ENCODE measurements at regions not wholly inside any gene's neighbourhood (a gene's known extent, or its start where the extent isn't known, plus 50 kb on each side); places are given as distances from the start of the nearest gene placed in this dataset.

DNA sequence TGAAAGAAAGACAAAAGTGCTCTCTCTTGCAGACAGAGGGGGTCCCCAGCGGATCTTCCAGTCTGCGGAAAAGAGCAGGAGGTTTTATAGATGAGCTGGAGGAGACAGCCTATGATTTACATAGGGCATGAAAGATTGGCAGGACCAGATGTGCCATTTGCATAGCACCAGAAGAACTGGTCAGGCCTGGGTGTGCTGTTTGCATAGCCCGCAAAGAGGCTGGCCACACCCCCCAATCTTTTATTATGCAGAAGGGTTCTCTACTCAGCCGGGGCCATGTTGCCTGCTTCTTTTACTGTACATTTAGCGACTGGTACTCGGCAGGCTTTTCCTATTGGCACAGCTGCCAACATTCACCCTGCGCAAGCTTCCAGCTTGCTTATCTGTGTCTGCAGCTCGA, 317.6 kb downstream of the GALR1 start:
- in situ Hi-C loops (cut with HindIII; ENCODE audit: extremely low pct_ligation_motif_present, low pct_unique_long_range_greater_than_20kb) = no loop called here
- WGBS (ENCODE audit: low lambda C conversion rate) = 42% methylated on average over 8 of the region's 8 CpGs

More for the DNA sequence above, 317.6 kb downstream of the GALR1 start:
- no peaks in the 10 kb centered on the region for H4K20me1 ChIP-seq (ENCODE audit: insufficient read depth, low read length)
- no peak for TF ChIP-seq ZNF562 (CRISPR knock-in tag; IDR thresholded peaks at IDR 0.05; ENCODE audit: borderline replicate concordance)
- no peak for TF ChIP-seq NBN (conservative IDR thresholded peaks at IDR 0.05)
- TF ChIP-seq JUN (CRISPR knock-in tag; IDR thresholded peaks at IDR 0.05) = no peak
- no peak for TF ChIP-seq MTF2 (CRISPR knock-in tag; IDR thresholded peaks at IDR 0.05; ENCODE audit: borderline replicate concordance)
- TF ChIP-seq, protein P1, sequence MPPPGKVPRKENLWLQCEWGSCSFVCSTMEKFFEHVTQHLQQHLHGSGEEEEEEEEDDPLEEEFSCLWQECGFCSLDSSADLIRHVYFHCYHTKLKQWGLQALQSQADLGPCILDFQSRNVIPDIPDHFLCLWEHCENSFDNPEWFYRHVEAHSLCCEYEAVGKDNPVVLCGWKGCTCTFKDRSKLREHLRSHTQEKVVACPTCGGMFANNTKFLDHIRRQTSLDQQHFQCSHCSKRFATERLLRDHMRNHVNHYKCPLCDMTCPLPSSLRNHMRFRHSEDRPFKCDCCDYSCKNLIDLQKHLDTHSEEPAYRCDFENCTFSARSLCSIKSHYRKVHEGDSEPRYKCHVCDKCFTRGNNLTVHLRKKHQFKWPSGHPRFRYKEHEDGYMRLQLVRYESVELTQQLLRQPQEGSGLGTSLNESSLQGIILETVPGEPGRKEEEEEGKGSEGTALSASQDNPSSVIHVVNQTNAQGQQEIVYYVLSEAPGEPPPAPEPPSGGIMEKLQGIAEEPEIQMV (CRISPR knock-in tag; IDR thresholded peaks at IDR 0.05; ENCODE audit: low read depth) = no peak
- TF ChIP-seq ZNF549 (CRISPR knock-in tag; IDR thresholded peaks at IDR 0.05) = no peak
- TF ChIP-seq, protein P2, sequence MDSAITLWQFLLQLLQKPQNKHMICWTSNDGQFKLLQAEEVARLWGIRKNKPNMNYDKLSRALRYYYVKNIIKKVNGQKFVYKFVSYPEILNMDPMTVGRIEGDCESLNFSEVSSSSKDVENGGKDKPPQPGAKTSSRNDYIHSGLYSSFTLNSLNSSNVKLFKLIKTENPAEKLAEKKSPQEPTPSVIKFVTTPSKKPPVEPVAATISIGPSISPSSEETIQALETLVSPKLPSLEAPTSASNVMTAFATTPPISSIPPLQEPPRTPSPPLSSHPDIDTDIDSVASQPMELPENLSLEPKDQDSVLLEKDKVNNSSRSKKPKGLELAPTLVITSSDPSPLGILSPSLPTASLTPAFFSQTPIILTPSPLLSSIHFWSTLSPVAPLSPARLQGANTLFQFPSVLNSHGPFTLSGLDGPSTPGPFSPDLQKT (CRISPR knock-in tag; IDR thresholded peaks at IDR 0.05; ENCODE audit: borderline replicate concordance) = no peak
- TF ChIP-seq ZNF263 (CRISPR knock-in tag; IDR thresholded peaks at IDR 0.05) = no peak
- no peak for TF ChIP-seq IRX3 (CRISPR knock-in tag; IDR thresholded peaks at IDR 0.05; ENCODE audit: borderline replicate concordance, low read depth)
- no peak for TF ChIP-seq SMAD9 (CRISPR knock-in tag; IDR thresholded peaks at IDR 0.05)
- TF ChIP-seq, protein P3, sequence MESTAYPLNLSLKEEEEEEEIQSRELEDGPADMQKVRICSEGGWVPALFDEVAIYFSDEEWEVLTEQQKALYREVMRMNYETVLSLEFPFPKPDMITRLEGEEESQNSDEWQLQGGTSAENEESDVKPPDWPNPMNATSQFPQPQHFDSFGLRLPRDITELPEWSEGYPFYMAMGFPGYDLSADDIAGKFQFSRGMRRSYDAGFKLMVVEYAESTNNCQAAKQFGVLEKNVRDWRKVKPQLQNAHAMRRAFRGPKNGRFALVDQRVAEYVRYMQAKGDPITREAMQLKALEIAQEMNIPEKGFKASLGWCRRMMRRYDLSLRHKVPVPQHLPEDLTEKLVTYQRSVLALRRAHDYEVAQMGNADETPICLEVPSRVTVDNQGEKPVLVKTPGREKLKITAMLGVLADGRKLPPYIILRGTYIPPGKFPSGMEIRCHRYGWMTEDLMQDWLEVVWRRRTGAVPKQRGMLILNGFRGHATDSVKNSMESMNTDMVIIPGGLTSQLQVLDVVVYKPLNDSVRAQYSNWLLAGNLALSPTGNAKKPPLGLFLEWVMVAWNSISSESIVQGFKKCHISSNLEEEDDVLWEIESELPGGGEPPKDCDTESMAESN (CRISPR knock-in tag; conservative IDR thresholded peaks at IDR 0.05) = no peak
- no peak for TF ChIP-seq NR2F2 (IDR thresholded peaks at IDR 0.05; ENCODE audit: borderline replicate concordance, low read depth)
- no peak for TF ChIP-seq JUND (CRISPR knock-in tag; IDR thresholded peaks at IDR 0.05)
- TF ChIP-seq, protein P4, sequence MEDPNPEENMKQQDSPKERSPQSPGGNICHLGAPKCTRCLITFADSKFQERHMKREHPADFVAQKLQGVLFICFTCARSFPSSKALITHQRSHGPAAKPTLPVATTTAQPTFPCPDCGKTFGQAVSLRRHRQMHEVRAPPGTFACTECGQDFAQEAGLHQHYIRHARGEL (CRISPR knock-in tag; IDR thresholded peaks at IDR 0.05) = no peak
- TF ChIP-seq JARID2 (CRISPR knock-in tag; IDR thresholded peaks at IDR 0.05; ENCODE audit: insufficient replicate concordance) = no peak
- no peak for TF ChIP-seq KDM3A (CRISPR knock-in tag; IDR thresholded peaks at IDR 0.05; ENCODE audit: low read depth)
- TF ChIP-seq PPARG (CRISPR knock-in tag; conservative IDR thresholded peaks at IDR 0.05) = no peak
- no peaks in the 10 kb centered on the region for H3K79me2 ChIP-seq (ENCODE audit: insufficient read depth, low read length)
- no peak for FAIRE-seq
- H3K4me1 ChIP-seq (ENCODE audit: insufficient read depth, low read length) = no peaks in the 10 kb centered on the region
- POLR2A ChIA-PET = no interaction called here
- CTCF ChIA-PET (ENCODE audit: low intra/inter-chr PET ratio, low total read pairs) = no interaction called here
- no peak overlapping the region for H2AFZ ChIP-seq (ENCODE audit: low read length)
- BruUV-seq (replicated peaks) = no TSS peak
- DNase-seq (ENCODE audit: low spot score) = no peak
- intact Hi-C loops (cut with micrococcal nuclease; ENCODE audit: unreplicated experiment) = no loop called here
- no peak overlapping the region for H3K9ac ChIP-seq (ENCODE audit: insufficient read depth, low read depth, low read length)
- no peak for ATAC-seq
- H3K36me3 ChIP-seq (replicated peaks in 1 of 2; ENCODE audit: control insufficient read depth in 1 of 2, insufficient read depth in 2 of 2, low read length in 2 of 2) = no peaks in the 10 kb centered on the region
- H3K4me3 ChIP-seq (replicated peaks in 1 of 3; ENCODE audit: insufficient read depth in 1 of 3, low read depth in 2 of 3, low read length in 3 of 3) = no peak overlapping the region
- H3K27me3 ChIP-seq (ENCODE audit: control insufficient read depth in 1 of 2, insufficient read depth in 2 of 2, low read length in 2 of 2) = no peaks in the 10 kb centered on the region
- H3K4me2 ChIP-seq (ENCODE audit: low read depth, low read length) = no peak overlapping the region
- H3K27ac ChIP-seq (ENCODE audit: extremely low read length, insufficient read depth, low read length) = no peak overlapping the region
- no peaks in the 10 kb centered on the region for H3K9me3 ChIP-seq (ENCODE audit: low read length)

Data from HepG2 (cell line).